Body of pancreas (tissue), 4 donors: ENCODE measurements at regions not wholly inside any gene's neighbourhood (a gene's known extent, or its start where the extent isn't known, plus 50 kb on each side); places are given as distances from the start of the nearest gene placed in this dataset.
"Not testable (repeated sequence)": the region's sequence is repeated elsewhere in the genome, so short reads cannot be mapped to it uniquely, and the experiment has no call there.

Source experiments
- ATAC-seq: fragments of 150-250 bp; one replicate; pipeline ENCODE4 v1.9.1; 2016
- DNase-seq, 4 donors: peaks; one replicate each; pipeline ENCODE4 v3.0.0-alpha.2; 2019
- H3K27ac ChIP-seq, 4 donors: fragments of 200-600 bp; sonication (generic); 1 replicate in 3 of 4; 2 replicates in 1 of 4; pipeline versions ENCODE4 v1.5.1 to v1.6.1; 2016 to 2019; ENCODE audit warnings: mild to moderate bottlenecking in 1 of 4, mixed read lengths in 1 of 4, moderate library complexity in 1 of 4
- H3K27me3 ChIP-seq, 2 donors: fragments of 200-600 bp; sonication (generic); one replicate each; pipeline ENCODE4 v1.6.0; 2016; ENCODE audit warnings: mild to moderate bottlenecking in 1 of 2
- H3K36me3 ChIP-seq, 2 donors: fragments of 200-600 bp; sonication (generic); replicated peaks in 1 of 2; 2 replicates each; pipeline ENCODE4 v1.5.1; 2016; ENCODE audit warnings: low read depth in 2 of 2; ENCODE audit not compliant: insufficient read depth in 1 of 2
- H3K4me1 ChIP-seq: fragments of 200-600 bp; sonication (generic); one replicate; pipeline ENCODE4 v1.6.0; 2016
- H3K4me3 ChIP-seq, 2 donors: fragments of 200-600 bp; sonication (generic); 1 replicate in 1 of 2; 2 replicates in 1 of 2; pipeline ENCODE4 v1.5.1; 2016 to 2019
- H3K9me3 ChIP-seq, 3 donors: fragments of 200-600 bp; sonication (generic); 1 replicate in 2 of 3; 2 replicates in 1 of 3; pipeline ENCODE4 v1.5.1; 2016
- WGBS, 2 donors: methylation state at CpG; one replicate each; pipeline ENCODE4 v1.1.5; 2017; 5-methylcytosine and 5-hydroxymethylcytosine counted together
- intact Hi-C: fragments of 100-400 bp; cut with DNase I; formaldehyde crosslinking; loops from one replicate; pipeline ENCODE4 v1.15.1; 2023

GRCh38 chr10:45902324-45902723, 55.0 kb upstream of the AGAP4 start:
- WGBS, 2 donors, result no CpG with 5 or more reads among the region's 3 CpGs
- ATAC-seq, H3K27me3 ChIP-seq, H3K27ac ChIP-seq, H3K36me3 ChIP-seq, DNase-seq, H3K4me1 ChIP-seq, H3K4me3 ChIP-seq, intact Hi-C loops, H3K9me3 ChIP-seq: not testable (repeated sequence)

- H3K4me1 ChIP-seq, H3K36me3 ChIP-seq, H3K27me3 ChIP-seq, DNase-seq, ATAC-seq, H3K9me3 ChIP-seq, H3K4me3 ChIP-seq, H3K27ac ChIP-seq, intact Hi-C loops: not testable (repeated sequence)
- no CpG with 5 or more reads among the region's 3 CpGs for WGBS, 2 donors
These were observed 56.3 kb upstream of the AGAP4 start for GRCh38 chr10:45903614-45904013.

DNA sequence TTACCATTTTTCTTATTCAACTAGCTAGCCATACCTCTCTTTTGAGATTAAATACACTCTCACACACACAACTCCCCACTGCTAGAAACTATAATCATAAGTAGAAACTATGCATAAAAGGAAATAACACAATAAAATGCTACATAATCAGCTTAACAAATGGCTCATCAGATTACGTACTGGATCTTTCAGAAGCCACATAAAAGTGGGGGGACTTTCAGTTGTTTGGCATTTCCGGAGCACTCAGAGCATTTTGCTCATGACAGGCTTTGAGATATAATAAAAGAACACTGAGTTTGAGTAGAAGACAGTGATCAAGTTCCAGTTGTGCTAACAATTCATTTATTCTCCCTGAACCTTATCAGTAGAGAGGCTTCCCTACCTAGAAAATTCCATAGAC, 56.8 kb upstream of the AGAP4 start:
- H3K36me3 ChIP-seq, H3K27me3 ChIP-seq, H3K9me3 ChIP-seq, intact Hi-C loops, H3K4me3 ChIP-seq, DNase-seq, H3K27ac ChIP-seq, H3K4me1 ChIP-seq, ATAC-seq: not testable (repeated sequence)
- 100% methylated on average over 2 of the region's 2 CpGs; no CpG with 5 or more reads in 1 of the 2 donors for WGBS, 2 donors

DNA sequence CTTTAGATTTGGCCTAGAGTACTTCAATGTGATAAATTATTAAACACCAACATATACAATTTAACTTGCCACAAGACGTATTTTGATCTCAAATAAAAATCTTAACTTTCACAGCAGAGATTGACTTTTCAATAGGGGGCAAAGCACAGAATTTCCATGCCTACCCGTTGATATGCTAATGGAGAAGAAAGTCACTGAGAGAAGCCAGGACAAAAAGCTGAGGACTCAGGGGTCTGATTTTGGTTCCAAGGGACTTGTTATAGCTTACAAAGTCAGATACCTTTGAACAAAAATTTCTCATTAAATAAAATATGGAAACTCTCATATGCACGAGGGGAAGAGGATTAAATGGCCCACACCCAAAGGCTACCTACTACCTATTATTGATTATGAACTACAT, 59.1 kb upstream of the TIMM23 start:
- DNase-seq, ATAC-seq, H3K27ac ChIP-seq, intact Hi-C loops, H3K4me1 ChIP-seq, H3K4me3 ChIP-seq, H3K27me3 ChIP-seq, H3K36me3 ChIP-seq, H3K9me3 ChIP-seq: not testable (repeated sequence)
- WGBS, 2 donors, result 87 to 89% methylated on average over 2 to 3 of the region's 3 CpGs

- H3K4me1 ChIP-seq, intact Hi-C loops, H3K4me3 ChIP-seq, H3K9me3 ChIP-seq, ATAC-seq, H3K36me3 ChIP-seq, H3K27me3 ChIP-seq, H3K27ac ChIP-seq: not testable (repeated sequence)
- DNase-seq, result peak; percentile 2 to 45 (median 24)
- no CpG with 5 or more reads among the region's 3 CpGs for WGBS, 2 donors
These were observed 57.5 kb upstream of the TIMM23 start for GRCh38 chr10:45914740-45915139.

DNA sequence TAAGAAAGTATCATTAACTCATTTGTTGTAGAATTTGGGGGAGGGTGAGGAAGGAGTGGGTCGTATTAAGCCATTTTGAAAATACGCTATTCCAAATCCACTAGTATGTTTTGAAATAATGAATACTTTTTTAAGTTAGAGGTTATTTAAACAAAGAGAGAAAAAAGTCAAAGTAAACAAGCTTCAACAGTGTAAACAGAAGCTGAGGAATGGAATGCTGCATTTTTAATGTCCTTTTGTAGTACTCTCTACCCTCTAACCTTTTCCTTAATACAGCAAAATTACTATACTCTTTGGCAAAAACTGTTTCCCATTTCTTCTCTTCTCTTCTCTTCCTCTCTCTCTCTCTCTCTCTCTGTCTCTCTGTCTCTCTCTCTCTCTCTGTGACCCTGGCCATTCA, 56.7 kb upstream of the TIMM23 start:
- H3K9me3 ChIP-seq, DNase-seq, intact Hi-C loops, ATAC-seq, H3K36me3 ChIP-seq, H3K4me3 ChIP-seq, H3K27me3 ChIP-seq, H3K4me1 ChIP-seq, H3K27ac ChIP-seq: not testable (repeated sequence)
- no CpG with 5 or more reads among the region's 2 CpGs for WGBS, 2 donors

GRCh38 chr10:45920876-45921275, 51.4 kb upstream of the TIMM23 start:
- H3K27me3 ChIP-seq, H3K4me3 ChIP-seq, H3K9me3 ChIP-seq, H3K4me1 ChIP-seq, intact Hi-C loops, DNase-seq, H3K36me3 ChIP-seq, H3K27ac ChIP-seq, ATAC-seq: not testable (repeated sequence)
- 95 to 98% methylated on average over 3 of the region's 3 CpGs for WGBS, 2 donors
